Transverse colon (tissue), 3 donors: ENCODE measurements at regions not wholly inside any gene's neighbourhood (a gene's known extent, or its start where the extent isn't known, plus 50 kb on each side); places are given as distances from the start of the nearest gene placed in this dataset.

Source experiments
- EP300 ChIP-seq: sonication (generic); formaldehyde crosslinking; IDR thresholded peaks from one replicate; pipeline ENCODE4 v1.6.1; 2017; ENCODE audit warnings: antibody characterized with exemption, low read depth
- POLR2AphosphoS5 ChIP-seq, 3 donors: sonication (generic); formaldehyde crosslinking; IDR thresholded peaks; one replicate each; pipeline ENCODE4 v1.6.1; 2016; ENCODE audit warnings: antibody characterized with exemption in 3 of 3

DNA sequence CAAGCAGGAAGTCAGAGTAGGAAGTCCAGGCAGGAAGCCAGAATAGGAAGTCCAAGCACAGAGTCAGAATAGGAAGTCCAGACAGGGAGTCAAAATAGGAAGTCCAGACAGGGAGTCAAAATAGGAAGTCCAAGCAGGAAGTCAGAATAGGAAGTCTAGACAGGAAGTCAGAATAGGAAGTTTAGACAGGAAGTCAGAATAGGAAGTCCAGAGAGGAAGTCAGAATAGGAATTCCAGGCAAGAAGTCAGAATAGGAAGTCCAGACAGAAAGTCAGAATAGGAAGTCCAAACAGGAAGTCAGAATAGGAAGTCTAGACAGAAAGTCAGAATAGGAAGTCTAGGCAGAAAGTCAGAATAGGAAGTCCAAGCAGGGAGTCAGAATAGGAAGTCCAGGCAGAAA lies 105.3 kb upstream of the C16orf82 start:
- no peak for TF ChIP-seq POLR2AphosphoS5 (IDR thresholded peaks at IDR 0.05)
- no peak for TF ChIP-seq EP300
